ENCODE measurements at regions not wholly inside any gene's neighbourhood (a gene's known extent, or its start where the extent isn't known, plus 50 kb on each side); places are given as distances from the start of the nearest gene placed in this dataset.

DNA sequence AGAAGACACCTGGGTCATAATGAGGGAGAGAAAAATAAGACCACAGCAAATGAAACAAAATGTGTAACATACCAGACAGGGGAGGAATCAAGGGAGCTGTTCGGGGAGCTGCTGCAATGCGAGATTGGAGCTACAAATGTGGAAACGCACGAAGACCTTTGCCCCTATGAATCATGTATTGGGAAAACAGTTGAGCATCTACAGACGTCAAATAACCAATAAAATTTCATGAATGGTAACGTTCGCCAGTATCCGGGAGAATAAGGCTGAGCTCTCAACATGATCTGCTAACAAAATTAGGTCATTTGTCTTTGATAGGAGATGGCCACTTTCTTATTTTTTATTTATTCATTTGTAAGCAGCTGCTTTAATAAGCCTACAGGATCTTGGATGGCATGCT, 486.2 kb upstream of the RBFOX1 start:
- TF ChIP-seq CTCF (IDR thresholded peaks at IDR 0.05; ENCODE audit: extremely low read depth, missing control alignments): no peak
- DNase-seq (ENCODE audit: low spot score): no peak

DNA sequence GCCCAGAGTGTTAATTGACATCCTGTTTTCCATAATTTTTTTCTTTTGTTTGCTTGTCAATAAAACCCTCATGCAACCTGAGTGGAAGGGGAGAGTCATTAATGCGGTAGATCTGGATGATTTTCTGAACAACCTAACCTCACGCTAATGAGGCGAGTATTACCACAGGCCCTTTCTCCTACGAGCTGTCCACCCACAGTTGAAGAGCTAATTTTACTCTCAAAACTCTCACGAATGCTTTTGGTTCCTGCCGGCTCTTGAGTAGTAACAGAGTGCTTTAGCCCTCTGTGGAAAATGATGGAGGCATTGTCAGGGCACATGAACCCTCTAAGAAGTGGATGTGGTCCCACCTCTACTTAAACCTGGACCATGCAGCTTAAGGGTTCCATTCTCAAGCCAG, 491.3 kb upstream of the RBFOX1 start:
- no peak for DNase-seq (ENCODE audit: low spot score)
- no peak for TF ChIP-seq CTCF (IDR thresholded peaks at IDR 0.05; ENCODE audit: extremely low read depth, missing control alignments)

GRCh38 chr16:6837722-6838121, 494.9 kb upstream of the RBFOX1 start:
- no peak for TF ChIP-seq CTCF (IDR thresholded peaks at IDR 0.05; ENCODE audit: extremely low read depth, missing control alignments)
- DNase-seq (ENCODE audit: low spot score): no peak

- TF ChIP-seq CTCF (IDR thresholded peaks at IDR 0.05; ENCODE audit: extremely low read depth, missing control alignments): no peak
- no peak for DNase-seq (ENCODE audit: low spot score)
Observed at GRCh38 chr16:6836766-6837165, 495.9 kb upstream of the RBFOX1 start.

GRCh38 chr16:6835941-6836340, 496.7 kb upstream of the RBFOX1 start:
- no peak for DNase-seq (ENCODE audit: low spot score)
- TF ChIP-seq CTCF (IDR thresholded peaks at IDR 0.05; ENCODE audit: extremely low read depth, missing control alignments): no peak

- TF ChIP-seq CTCF (IDR thresholded peaks at IDR 0.05; ENCODE audit: extremely low read depth, missing control alignments): no peak
- no peak for DNase-seq (ENCODE audit: low spot score)
Observed at GRCh38 chr16:6835516-6835915, 497.1 kb upstream of the RBFOX1 start.

DNA sequence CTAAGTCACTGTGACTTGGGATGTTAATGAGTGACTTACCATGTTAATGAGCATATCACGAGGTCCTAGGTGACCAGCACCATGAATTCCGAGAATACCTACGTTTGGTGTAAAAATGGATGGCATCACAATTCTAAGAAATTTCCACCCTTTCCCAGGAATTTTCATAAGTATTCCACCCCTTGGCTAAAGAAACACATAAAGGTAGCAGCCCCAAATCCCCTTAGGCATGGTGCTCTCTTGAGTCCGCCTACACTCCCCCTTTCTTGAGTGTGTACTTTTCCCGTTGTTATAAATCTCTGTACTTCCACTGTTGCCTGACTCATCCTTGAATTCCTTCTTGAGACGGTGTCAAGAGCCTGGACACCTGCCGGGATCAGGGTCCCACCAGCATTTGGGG, 504.0 kb upstream of the RBFOX1 start:
- no peak for DNase-seq (ENCODE audit: low spot score)
- TF ChIP-seq CTCF (IDR thresholded peaks at IDR 0.05; ENCODE audit: extremely low read depth, missing control alignments): no peak

Data from GM20000 (cell line).